HG02885 (cell line): ENCODE measurements at regions not wholly inside any gene's neighbourhood (a gene's known extent, or its start where the extent isn't known, plus 50 kb on each side); places are given as distances from the start of the nearest gene placed in this dataset.
"Not testable (repeated sequence)": the region's sequence is repeated elsewhere in the genome, so short reads cannot be mapped to it uniquely, and the experiment has no call there.

Source experiments
- ATAC-seq: cut with Tn5 transposase; IDR thresholded peaks from one replicate; pipeline ENCODE4 v1.9.1; 2021; ENCODE audit warnings: mild to moderate bottlenecking; ENCODE audit not compliant: unreplicated experiment, poor library complexity

- ATAC-seq, result no peak
Measured at GRCh38 chr15:38111070-38111469, 141.6 kb upstream of the SPRED1 start.

GRCh38 chr15:38112406-38112805, 140.2 kb upstream of the SPRED1 start:
- ATAC-seq, result no peak

DNA sequence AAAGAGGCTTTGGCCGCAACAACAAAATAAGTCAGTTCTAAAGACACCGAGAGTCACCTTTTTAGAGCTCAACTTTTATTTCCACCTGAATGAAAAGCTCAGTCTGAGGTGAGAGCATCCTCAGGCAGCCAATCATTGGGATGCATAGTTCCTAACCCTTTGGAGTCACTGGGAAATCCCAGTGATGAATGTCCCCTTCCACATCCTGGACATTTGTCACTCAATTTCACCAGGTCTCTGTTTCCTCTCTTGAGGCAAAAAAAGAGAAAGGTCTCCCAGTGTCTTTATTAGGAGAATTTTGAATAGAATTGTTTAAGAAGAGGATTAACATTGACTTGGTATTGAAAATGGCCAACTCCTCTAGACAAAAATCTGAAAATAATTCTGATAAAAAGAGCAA, 137.5 kb upstream of the SPRED1 start:
- ATAC-seq, result no peak

DNA sequence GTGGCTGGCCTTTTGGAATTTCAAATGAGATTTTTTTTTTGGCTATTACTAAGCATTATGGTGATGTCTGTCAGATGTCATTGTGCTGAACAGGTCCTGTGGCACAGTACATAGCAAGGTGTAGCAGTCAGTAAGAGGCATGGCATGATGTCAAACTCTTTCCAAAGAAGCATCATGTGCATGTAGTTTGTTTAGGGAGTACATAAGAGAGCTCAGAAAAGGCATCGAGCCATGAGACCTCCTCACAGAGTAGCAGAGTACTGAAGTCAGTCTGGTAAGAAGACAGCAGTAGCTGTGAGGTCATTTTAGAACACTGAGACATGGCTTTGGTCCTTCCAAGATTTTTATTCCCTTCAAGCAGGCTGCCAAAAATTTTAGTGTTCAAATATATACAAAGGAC, 134.9 kb upstream of the SPRED1 start:
- no peak for ATAC-seq

- not testable (repeated sequence) for ATAC-seq
Measured at GRCh38 chr15:38119865-38120264, 132.8 kb upstream of the SPRED1 start.

- ATAC-seq, result no peak
Measured at GRCh38 chr15:38127306-38127771, 125.3 kb upstream of the SPRED1 start.

DNA sequence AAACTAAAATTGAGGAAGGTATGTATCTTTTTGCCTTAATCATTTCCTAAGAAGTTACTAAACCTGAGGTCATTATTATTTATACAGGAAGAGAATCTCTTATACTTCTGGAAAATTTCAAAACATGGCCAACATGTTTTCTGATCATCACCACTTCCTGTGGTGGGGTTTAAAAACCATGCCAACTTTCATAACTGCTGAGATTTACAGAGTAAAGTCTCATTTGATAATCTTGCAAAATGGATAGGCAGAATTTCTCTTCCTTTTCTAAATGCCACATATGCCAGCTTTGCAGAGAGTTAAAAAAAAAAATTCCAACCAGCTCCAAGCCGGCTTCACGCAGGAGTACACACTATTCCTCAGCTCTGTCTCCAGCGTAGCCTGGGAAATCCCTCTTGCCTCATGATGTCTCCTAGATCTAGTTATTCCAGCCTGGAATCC, 124.3 kb upstream of the SPRED1 start:
- no peak for ATAC-seq

DNA sequence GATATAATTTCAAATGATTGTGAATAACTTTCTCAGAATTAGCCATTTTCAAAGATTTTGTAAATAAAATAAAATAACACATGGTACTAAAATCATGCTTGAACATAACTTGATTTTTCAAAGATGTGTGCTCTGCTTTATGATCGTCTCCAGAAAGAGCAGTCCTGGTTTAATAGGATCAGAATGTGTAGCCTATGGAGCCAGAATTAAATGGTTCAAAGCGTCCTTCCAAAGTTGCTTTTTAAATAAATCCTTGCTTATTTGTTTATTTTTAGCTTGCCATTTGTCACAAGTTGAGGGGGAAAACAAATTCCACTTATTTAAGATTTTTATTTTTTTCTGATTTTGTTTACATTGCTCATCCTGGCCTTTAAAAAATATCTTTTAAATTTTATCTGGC, 123.7 kb upstream of the SPRED1 start:
- no peak for ATAC-seq

- peak; percentile 74 for ATAC-seq
Measured at GRCh38 chr15:38129531-38130204, 123.0 kb upstream of the SPRED1 start.

GRCh38 chr15:38130205-38130567, 122.5 kb upstream of the SPRED1 start:
- ATAC-seq, result peak; percentile 38

DNA sequence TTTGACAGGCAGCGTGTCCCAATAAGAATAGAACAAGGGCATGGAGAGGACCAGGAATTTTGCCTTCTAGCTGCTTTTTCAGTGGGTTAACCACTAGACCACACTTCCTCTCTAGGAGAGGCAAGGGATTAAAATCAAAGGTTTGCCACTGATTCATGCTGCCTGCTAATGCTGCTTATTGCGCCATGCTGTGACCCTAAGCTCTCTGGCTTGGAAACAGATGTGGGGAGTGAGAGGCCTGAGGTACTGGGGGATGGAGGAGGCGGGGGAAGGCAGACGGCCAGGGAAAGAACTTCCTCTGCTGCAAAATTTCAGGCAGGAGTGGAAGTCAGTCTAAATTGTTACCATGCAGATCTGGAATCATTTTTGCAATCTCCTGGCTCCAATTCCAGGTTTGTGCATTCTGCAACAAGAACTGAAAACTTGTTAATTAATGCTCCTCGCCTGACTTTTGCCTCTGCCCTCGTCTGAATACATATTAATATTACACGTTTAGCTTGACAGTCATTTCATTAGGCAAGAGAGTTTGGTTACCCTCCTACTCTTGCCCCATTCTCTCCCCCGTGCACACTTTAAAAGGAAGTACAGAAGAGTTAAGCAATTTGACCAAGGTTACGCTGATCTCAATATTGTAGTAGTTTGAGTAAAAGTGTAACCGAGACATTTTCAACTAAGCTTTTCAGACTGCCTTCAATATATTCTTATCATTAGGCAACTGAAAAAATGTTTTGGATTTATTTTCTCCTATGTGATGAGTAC, 121.7 kb upstream of the SPRED1 start:
- ATAC-seq, result peak; percentile 81

GRCh38 chr15:38134252-38134651, 118.4 kb upstream of the SPRED1 start:
- ATAC-seq, result no peak

GRCh38 chr15:38142195-38142594, 110.4 kb upstream of the SPRED1 start:
- ATAC-seq, result not testable (repeated sequence)

DNA sequence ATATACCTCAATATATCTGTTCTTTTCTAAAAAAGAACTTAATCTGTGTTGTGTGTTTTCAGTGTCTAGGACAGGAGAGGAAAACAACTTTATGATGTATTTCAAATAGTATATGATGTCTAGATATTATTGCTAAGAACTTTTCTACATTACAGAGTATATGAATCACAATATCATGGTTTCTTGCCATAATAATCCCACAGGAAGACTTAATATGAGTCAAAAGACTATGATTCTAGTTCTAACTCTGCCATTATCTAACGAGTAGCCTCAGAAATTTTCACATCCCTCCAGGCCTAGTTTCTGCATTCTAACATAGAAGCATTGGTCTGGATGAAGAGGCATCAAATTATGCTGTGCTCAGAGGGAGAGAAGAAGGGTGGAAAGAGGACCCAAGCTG, 107.7 kb upstream of the SPRED1 start:
- no peak for ATAC-seq

DNA sequence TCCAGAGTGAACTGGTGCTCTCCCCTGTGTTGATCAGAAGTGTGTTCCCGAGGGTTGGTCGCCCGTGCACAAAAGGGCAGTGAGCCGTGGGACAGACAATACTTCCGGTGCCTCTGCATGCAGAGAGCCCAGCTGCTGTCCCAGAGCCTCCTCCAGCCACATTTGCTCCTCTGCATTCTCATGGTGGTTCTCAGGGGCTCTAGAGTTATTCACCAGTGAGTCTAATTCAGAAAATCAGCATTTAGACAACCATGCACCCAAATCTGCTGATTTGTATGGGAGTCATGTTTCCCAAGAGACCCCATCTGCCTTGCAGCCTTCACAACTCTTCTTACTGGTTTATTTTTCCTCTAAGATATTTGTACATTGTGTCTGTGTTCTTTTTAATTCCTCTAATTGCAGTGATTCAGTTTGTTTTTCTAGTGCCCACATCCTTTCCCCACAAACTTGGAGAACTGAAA, 107.0 kb upstream of the SPRED1 start:
- peak; percentile 69 for ATAC-seq

- no peak for ATAC-seq
Measured at GRCh38 chr15:38147246-38147645, 105.4 kb upstream of the SPRED1 start.

GRCh38 chr15:38148471-38148870, 104.2 kb upstream of the SPRED1 start:
- ATAC-seq, result no peak

GRCh38 chr15:38149315-38149714, 103.3 kb upstream of the SPRED1 start:
- ATAC-seq, result no peak

DNA sequence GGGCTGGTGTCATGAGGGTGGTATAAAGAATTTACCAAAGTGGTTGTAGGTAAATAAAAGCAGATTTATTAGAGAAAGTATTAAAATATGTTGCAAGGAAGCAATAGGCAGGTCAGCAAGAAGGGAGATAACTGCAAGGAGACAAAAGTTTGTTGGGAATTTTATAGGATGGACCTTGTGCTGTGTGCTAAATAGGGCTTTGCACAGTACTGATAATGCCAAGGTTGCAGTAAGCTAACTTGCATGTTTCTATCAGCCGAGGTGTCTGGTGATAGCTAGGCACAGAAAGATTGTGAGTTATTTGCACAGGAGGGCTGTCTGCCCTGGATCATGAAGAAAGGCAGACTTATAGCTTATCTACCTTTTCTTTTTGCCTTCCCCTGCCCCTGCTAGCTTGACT, 102.5 kb upstream of the SPRED1 start:
- no peak for ATAC-seq

- no peak for ATAC-seq
Measured at GRCh38 chr15:38150794-38151193, 101.8 kb upstream of the SPRED1 start.

DNA sequence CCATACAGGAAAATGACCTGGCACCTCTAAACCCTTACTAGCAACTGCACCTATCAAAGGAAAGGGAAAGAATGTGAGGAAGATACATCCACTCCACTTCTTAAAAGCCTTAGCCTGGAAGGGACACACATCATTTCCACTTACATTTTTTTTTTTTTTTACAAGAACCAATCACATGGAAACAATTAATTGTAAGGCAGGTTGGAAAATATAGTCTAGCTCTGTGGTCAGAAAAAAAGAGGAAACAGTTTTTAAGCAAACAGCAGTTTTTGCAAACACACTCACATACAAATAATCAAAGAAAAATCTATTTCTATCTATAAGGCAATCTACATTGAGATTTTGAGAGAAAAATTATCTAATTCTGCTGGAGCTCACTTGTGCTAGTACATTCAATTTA, 98.9 kb upstream of the SPRED1 start:
- no peak for ATAC-seq

DNA sequence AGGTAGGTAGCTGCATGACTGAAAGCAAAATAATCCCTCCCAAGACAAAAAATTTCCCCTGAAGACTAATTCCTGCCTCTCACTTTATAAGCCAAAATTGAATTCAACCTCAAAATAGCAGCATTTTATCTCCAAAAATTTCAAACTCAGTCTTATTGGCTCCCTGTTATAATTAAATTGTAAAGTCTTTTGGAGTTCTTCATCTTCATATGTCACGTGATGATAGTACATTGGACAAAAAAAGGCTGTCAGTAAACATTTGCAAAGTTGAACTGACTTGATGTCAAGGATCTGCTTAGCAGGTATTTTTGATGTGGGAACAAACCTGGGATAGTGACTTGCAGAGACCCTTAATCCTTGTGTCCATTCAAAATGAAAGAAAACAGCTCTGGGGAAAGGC, 98.4 kb upstream of the SPRED1 start:
- no peak for ATAC-seq
